ENCODE measurements at regions not wholly inside any gene's neighbourhood (a gene's known extent, or its start where the extent isn't known, plus 50 kb on each side); places are given as distances from the start of the nearest gene placed in this dataset.
"Not testable (repeated sequence)": the region's sequence is repeated elsewhere in the genome, so short reads cannot be mapped to it uniquely, and the experiment has no call there.

GRCh38 chr5:92544036-92544435 lies 1037.0 kb downstream of the NR2F1-AS1 start:
- no peak for DNase-seq

GRCh38 chr5:92543201-92543600 lies 1037.8 kb downstream of the NR2F1-AS1 start:
- no peak for DNase-seq

- DNase-seq: not testable (repeated sequence)
Observed at GRCh38 chr5:92542017-92542416, 1039.0 kb downstream of the NR2F1-AS1 start.

- no peak for DNase-seq
Observed at GRCh38 chr5:92527311-92528078, 1053.5 kb downstream of the NR2F1-AS1 start.

GRCh38 chr5:92525131-92525530 lies 1055.9 kb downstream of the NR2F1-AS1 start:
- no peak for DNase-seq

- no peak for DNase-seq
Observed at GRCh38 chr5:92519811-92520632, 1061.0 kb downstream of the NR2F1-AS1 start.

GRCh38 chr5:92518318-92518904 lies 1062.6 kb downstream of the NR2F1-AS1 start:
- DNase-seq: no peak

GRCh38 chr5:92514896-92515295 lies 1066.1 kb downstream of the NR2F1-AS1 start:
- no peak for DNase-seq

- DNase-seq: no peak
Observed at GRCh38 chr5:92513067-92513466, 1068.0 kb downstream of the NR2F1-AS1 start.

GRCh38 chr5:92508271-92508670 lies 1072.7 kb downstream of the NR2F1-AS1 start:
- no peak for DNase-seq

- no peak for DNase-seq
Observed at GRCh38 chr5:92505925-92506324, 1075.1 kb downstream of the NR2F1-AS1 start.

- no peak for DNase-seq
Observed at GRCh38 chr5:92505145-92505544, 1075.9 kb downstream of the NR2F1-AS1 start.

GRCh38 chr5:92504346-92504745 lies 1076.7 kb downstream of the NR2F1-AS1 start:
- no peak for DNase-seq

GRCh38 chr5:92500752-92501151 lies 1080.3 kb downstream of the NR2F1-AS1 start:
- DNase-seq: no peak

- no peak for DNase-seq
Observed at GRCh38 chr5:92496545-92496944, 1084.5 kb downstream of the NR2F1-AS1 start.

- DNase-seq: no peak
Observed at GRCh38 chr5:92494508-92494907, 1086.5 kb downstream of the NR2F1-AS1 start.

- no peak for DNase-seq
Observed at GRCh38 chr5:92492908-92493307, 1088.1 kb downstream of the NR2F1-AS1 start.

- no peak for DNase-seq
Observed at GRCh38 chr5:92484484-92484883, 1096.5 kb downstream of the NR2F1-AS1 start.

GRCh38 chr5:92472981-92473566 lies 1090.0 kb upstream of the ARRDC3 start:
- DNase-seq: no peak

GRCh38 chr5:92471861-92472260 lies 1088.7 kb upstream of the ARRDC3 start:
- DNase-seq: no peak

- DNase-seq: no peak
Observed at GRCh38 chr5:92470770-92471169, 1087.7 kb upstream of the ARRDC3 start.

- no peak for DNase-seq
Observed at GRCh38 chr5:92468295-92468694, 1085.2 kb upstream of the ARRDC3 start.

GRCh38 chr5:92467695-92468094 lies 1084.6 kb upstream of the ARRDC3 start:
- DNase-seq: no peak

Data from central memory CD4-positive, alpha-beta T cell (primary cell).